ENCODE measurements at regions not wholly inside any gene's neighbourhood (a gene's known extent, or its start where the extent isn't known, plus 50 kb on each side); places are given as distances from the start of the nearest gene placed in this dataset.

GRCh38 chr18:73244401-73244800, 376.6 kb upstream of the NETO1 start:
- peak; percentile 1 for DNase-seq (ENCODE audit: low read depth)

DNA sequence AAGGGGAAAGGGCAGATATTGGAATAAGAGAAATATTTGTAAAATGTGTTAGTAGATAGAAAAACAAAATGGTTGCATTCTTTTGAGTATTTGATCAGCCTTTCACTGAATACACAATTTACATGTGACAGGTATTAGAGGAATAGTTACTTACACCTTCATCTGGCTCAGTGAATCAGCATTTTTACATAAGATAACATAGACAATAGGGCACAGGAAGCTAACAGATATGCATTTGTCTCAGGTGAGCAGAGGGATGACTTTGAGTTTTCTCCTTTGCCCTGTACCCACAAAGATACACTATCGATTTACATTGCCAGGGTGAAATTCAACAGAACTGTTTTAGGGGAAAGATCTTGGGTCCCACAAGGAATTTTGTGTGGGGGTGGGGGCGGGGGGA, 373.1 kb upstream of the NETO1 start:
- DNase-seq (ENCODE audit: low read depth): no peak

DNA sequence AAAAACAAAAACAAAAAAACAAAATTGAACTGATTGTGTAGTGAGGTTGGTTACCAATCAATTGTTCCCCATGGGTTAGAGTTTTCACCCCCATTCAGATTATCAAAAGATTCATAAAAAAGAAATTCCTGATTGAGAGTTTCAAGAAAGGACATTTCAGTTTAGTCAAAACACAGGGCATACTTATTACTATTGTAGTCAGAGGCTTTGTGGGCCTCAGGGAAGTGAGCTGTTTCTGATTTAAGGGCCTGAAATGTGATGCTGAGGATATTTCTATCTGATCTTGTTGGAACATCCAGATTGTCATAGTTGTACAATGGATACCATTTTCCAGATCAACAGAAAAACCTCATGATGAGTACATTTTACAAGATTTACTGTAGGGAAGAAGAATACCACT, 368.1 kb upstream of the NETO1 start:
- DNase-seq (ENCODE audit: low read depth): peak; percentile 1

DNA sequence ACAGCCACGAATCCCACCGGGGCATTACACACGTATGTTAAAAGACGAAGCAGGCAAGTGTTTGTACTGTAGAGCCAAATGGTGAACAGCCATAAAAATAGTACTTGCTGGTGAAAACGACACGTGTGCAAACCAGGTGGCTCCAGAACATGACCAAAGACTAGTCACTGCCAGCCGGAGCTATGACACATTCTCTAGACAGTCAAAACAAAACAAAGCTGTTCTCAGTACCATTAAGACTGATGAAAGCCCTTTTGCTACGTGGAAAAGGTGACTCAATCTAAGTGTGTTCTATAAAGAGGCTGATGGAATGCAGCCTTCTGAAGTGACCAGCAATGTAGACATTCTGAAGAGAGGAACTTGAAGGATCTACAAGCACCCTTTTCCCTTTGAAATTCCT, 367.7 kb upstream of the NETO1 start:
- peak; percentile 89 for DNase-seq (ENCODE audit: low read depth)

- DNase-seq (ENCODE audit: low read depth): peak; percentile 2
These were observed 365.1 kb upstream of the NETO1 start for GRCh38 chr18:73232933-73233332.

GRCh38 chr18:73220663-73221062, 352.9 kb upstream of the NETO1 start:
- DNase-seq (ENCODE audit: low read depth): no peak

GRCh38 chr18:73218293-73218692, 350.5 kb upstream of the NETO1 start:
- no peak for DNase-seq (ENCODE audit: low read depth)

GRCh38 chr18:73214970-73215369, 347.2 kb upstream of the NETO1 start:
- DNase-seq (ENCODE audit: low read depth): no peak

DNA sequence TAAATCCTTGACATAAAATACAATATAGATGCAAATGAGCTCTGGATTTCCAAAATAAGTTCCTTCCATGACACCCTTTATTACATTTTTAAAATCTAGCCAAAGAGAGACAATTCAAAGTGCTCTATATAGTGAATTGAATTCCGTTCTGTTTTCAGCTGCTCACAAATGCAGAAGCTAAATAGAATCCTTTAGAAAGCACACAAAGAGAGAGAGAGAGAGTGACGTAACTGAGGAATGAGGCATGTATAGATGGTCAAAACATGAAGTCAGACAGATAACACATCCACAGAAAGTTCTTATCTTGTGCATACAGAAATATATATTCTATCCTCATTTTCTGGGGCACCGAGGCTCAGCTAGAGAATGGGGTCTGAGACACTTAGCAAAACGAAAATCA, 344.7 kb upstream of the NETO1 start:
- no peak for DNase-seq (ENCODE audit: low read depth)

DNA sequence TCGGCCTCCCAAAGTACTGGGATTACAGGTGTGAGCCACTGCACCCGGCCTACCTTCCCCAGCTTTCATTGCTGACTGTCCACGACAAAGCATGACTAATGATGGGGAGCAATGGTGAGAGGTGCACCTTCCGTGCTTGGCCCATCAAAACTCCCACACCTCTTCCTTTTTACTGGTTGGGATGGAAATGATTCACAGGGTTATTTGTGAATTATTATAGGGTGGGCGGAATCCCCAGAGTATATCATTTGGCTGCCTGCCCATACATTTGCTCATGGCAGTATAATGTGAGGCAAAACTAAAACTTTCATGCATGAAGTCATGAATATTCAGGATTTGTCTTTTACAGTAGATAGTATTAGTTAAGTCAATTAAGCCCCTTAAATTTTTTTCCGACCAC, 334.2 kb upstream of the NETO1 start:
- no peak for DNase-seq (ENCODE audit: low read depth)

DNA sequence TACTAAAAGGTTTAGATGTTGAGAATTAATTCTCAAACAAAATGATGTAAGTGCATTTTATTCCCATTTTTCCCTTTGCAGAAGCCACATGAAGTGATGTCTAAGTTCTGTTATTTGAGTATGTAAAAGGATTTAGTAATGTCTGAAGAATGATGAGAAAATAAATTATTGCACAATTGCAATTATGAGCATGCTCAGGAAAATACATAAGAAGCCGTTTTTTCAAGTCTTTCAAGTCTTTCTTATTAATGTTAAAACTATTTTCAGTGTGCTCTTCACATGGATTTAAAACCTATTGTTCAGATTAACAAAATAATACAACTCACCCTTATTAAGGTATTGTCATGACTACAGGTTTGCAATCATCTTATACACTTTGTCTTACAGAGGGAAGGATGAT, 331.4 kb upstream of the NETO1 start:
- no peak for DNase-seq (ENCODE audit: low read depth)

- no peak for DNase-seq (ENCODE audit: low read depth)
These were observed 321.9 kb upstream of the NETO1 start for GRCh38 chr18:73189718-73190117.

DNA sequence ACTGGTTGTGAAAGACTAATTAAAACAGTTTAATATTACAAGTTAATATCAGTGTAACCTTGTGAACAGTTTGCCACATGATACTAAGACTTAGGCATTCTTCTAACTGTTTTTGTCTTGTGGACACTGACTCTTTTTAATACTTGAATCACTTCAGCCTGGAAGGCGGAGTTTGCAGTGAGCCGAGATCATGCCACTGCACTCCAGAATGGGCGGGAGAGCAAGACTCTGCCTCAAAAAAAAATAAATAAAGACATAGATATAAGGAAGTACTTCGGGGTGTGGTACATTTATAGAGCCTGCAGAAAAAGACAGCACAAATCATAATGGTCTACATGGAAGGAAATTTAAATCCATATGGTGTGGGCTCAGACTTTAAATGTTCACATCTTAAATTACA, 300.4 kb upstream of the NETO1 start:
- DNase-seq (ENCODE audit: low read depth): no peak

GRCh38 chr18:73164430-73164829, 296.6 kb upstream of the NETO1 start:
- DNase-seq (ENCODE audit: low read depth): no peak

GRCh38 chr18:73163236-73163635, 295.4 kb upstream of the NETO1 start:
- DNase-seq (ENCODE audit: low read depth): no peak

GRCh38 chr18:73156117-73156516, 288.3 kb upstream of the NETO1 start:
- DNase-seq (ENCODE audit: low read depth): no peak

GRCh38 chr18:73153271-73153670, 285.5 kb upstream of the NETO1 start:
- peak; percentile 17 for DNase-seq (ENCODE audit: low read depth)

DNA sequence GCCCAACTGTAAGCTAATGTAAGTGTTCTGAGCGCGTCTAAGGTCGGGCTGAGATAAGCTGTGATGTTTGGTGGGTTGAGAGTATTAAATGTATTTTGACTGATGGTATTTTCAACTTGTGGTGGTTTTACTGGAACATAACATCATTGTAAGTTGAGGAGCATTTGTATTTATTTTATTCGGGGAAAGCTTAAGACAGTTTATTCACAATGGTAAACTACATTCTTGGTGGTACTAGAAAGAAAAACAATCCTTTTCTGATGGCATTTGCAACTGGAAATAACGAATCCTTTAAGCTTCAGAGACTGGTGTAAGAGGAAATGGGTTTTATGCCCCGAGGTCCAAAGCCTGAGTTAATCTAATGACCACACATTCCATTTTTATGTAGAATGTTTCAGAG, 283.3 kb upstream of the NETO1 start:
- DNase-seq (ENCODE audit: low read depth): peak; percentile 33

DNA sequence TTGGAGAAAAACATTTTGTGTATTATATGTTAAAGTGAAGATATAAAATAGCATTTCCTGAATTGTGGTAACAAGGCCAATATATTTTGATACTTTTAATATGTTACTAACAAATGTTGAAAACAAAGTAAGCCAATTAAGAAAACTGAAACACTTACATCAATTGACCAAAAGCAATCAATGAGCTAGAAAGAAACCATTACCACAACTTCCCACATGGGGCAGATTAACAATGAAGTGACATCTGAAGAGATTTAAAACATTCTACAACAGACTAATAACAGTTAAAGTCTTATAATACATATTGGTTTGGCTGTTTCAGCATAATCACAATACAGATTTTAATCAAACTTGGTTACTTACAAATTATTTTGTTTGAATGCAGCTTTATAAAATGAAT, 282.4 kb upstream of the NETO1 start:
- DNase-seq (ENCODE audit: low read depth): no peak

DNA sequence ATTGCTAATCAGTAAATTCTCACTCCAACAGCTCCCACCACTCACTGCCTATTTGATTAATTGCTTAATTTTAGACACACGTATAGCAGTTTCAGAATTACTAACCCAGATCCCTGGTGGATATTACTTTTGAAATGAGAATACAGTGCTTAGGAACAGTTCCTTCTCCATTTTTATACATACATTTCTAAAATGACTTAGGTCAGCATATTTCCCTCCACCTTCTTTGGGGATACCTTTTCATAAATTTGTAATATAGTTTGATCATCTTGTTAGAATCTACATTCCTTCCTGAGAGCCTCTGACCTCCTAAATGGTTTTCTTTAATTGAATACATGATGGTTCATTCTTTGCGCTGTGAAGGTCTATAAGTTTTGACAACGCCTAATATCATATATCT, 279.8 kb upstream of the NETO1 start:
- no peak for DNase-seq (ENCODE audit: low read depth)

GRCh38 chr18:73144030-73144429, 276.2 kb upstream of the NETO1 start:
- DNase-seq (ENCODE audit: low read depth): no peak

- DNase-seq (ENCODE audit: low read depth): peak; percentile 7
These were observed 268.3 kb upstream of the NETO1 start for GRCh38 chr18:73136134-73136533.

DNA sequence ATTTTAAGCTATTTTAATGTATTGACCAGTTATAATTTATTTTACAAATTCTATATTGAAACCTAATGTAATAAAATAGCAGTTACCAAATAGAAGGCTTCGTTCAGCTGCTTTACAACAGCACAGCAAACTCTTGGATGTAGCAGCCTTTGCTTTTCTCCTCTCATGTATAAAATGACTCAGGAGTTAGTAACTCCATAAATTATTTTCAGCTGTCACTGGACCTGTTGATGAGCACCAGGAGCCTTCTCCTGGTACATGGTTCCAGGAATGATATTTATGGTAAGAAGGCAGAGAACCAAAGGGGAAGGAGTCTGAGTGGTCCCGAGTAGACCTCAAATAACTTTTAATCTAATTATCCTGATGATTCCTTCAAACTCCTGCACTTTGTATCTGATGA, 256.4 kb upstream of the NETO1 start:
- peak; percentile 39 for DNase-seq (ENCODE audit: low read depth)

DNA sequence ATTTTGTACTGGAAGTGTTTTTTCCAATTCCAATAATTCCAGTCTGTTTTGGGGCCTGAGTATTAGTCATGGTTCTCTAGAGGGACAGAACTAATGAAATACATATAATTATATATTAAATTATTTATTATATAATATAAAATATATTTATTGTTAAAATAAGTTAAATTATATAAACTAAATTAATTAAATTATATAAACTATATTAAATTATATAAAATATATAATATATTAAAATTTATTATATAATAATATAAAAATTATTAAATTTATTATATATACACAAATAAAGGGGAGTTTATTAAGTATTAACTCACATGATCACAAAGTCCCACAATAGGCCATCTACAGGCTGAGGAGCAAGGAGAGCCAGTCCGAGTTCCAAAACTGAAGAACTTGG, 253.4 kb upstream of the NETO1 start:
- no peak for DNase-seq (ENCODE audit: low read depth)

DNA sequence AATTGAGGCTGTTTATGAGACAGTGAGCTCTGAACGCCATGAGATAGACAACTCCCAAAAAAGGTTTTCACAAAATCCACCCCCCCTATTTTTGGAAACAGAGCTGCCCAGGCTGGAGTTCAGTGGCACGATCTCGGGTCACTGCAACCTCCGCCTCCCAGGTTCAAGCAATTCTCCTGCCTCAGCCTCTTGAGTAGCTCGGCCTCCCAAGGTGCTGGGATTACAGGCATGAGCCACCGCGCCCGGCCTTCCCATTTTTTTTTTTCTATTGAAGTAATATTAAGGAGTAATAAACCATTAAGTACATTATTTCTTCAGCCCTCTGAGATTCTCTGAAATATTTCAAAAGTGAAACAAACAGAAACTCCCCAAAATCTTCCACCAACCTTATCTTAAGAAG, 252.8 kb upstream of the NETO1 start:
- DNase-seq (ENCODE audit: low read depth): no peak

Data from M059J (cell line).